OCI-LY1 (cell line): ENCODE measurements at regions not wholly inside any gene's neighbourhood (a gene's known extent, or its start where the extent isn't known, plus 50 kb on each side); places are given as distances from the start of the nearest gene placed in this dataset.
A peak's percentile ranks its signal among the peaks of the same experiment; 100 is the strongest.

Experiments
- H2AFZ ChIP-seq: fragments of 200-600 bp; sonication (generic), shearing (Covaris generic); 2 replicates; pipeline ENCODE4 v1.6.0; 2014; ENCODE audit warnings: antibody characterized with exemption, mild to moderate bottlenecking, low read length
- H3F3A ChIP-seq: fragments of 200-600 bp; sonication (generic), shearing (Covaris generic); 2 replicates; pipeline ENCODE4 v1.6.0; 2014; ENCODE audit warnings: mild to moderate bottlenecking, antibody characterized with exemption, low read length, moderate library complexity; ENCODE audit not compliant: insufficient read depth
- H3K27ac ChIP-seq: fragments of 200-600 bp; sonication (generic); 2 replicates; pipeline ENCODE4 v1.5.1; 2014; ENCODE audit warnings: low read length, mixed run types, mild to moderate bottlenecking, low read depth; ENCODE audit not compliant: poor library complexity, severe bottlenecking
- H3K27me3 ChIP-seq: fragments of 200-600 bp; sonication (generic); 2 replicates; pipeline ENCODE4 v1.6.0; 2014; ENCODE audit warnings: antibody characterized with exemption, mild to moderate bottlenecking, low read length, moderate library complexity; ENCODE audit not compliant: insufficient read depth
- H3K36me3 ChIP-seq: fragments of 200-600 bp; sonication (generic); 2 replicates; pipeline ENCODE4 v1.6.1; 2014; ENCODE audit warnings: mild to moderate bottlenecking, antibody characterized with exemption, low read length, moderate library complexity, mixed read lengths; ENCODE audit not compliant: insufficient read depth
- H3K4me1 ChIP-seq: fragments of 200-600 bp; sonication (generic); 2 replicates; pipeline ENCODE4 v1.5.1; 2014; ENCODE audit warnings: mild to moderate bottlenecking, low read length, moderate library complexity; ENCODE audit not compliant: insufficient read depth, severe bottlenecking
- H3K4me2 ChIP-seq: fragments of 200-600 bp; sonication (generic), shearing (Covaris generic); 2 replicates; pipeline ENCODE4 v1.6.1; 2014; ENCODE audit warnings: low read length
- H3K4me3 ChIP-seq: fragments of 200-600 bp; sonication (generic); 2 replicates; pipeline ENCODE4 v1.5.1; 2014; ENCODE audit warnings: low read length, low read depth, mild to moderate bottlenecking, mixed read lengths; ENCODE audit not compliant: poor library complexity, severe bottlenecking
- H3K79me2 ChIP-seq: fragments of 200-600 bp; shearing (Covaris generic); 2 replicates; pipeline ENCODE4 v1.6.1; 2016; ENCODE audit warnings: mixed run types, low read length, mixed read lengths; ENCODE audit not compliant: insufficient read depth
- H3K9ac ChIP-seq: fragments of 200-600 bp; sonication (generic), shearing (Covaris generic); 2 replicates; pipeline ENCODE4 v1.6.1; 2014; ENCODE audit warnings: mild to moderate bottlenecking, low read length, mixed read lengths
- H3K9me2 ChIP-seq: fragments of 200-600 bp; sonication (generic), shearing (Covaris generic); 2 replicates; pipeline ENCODE4 v1.6.1; 2014; ENCODE audit warnings: low read depth, mild to moderate bottlenecking, low read length, mixed read lengths
- H3K9me3 ChIP-seq: fragments of 200-600 bp; shearing (Covaris generic); 2 replicates; pipeline ENCODE4 v1.6.1; 2014; ENCODE audit warnings: low read length, mixed read lengths
- H4K20me1 ChIP-seq: fragments of 200-600 bp; sonication (generic), shearing (Covaris generic); 2 replicates; pipeline ENCODE4 v1.6.0; 2016; ENCODE audit warnings: mild to moderate bottlenecking, low read length; ENCODE audit not compliant: insufficient read depth
- EZH2 ChIP-seq: fragments of 200-600 bp; sonication (generic), shearing (Covaris generic); IDR thresholded peaks from 2 replicates; pipeline ENCODE4 v1.8.0; 2017; ENCODE audit warnings: borderline replicate concordance, mixed run types, mild to moderate bottlenecking, antibody characterized with exemption, low read length, moderate library complexity, mixed read lengths
- TF ChIP-seq, protein P1 (sequence below): fragments of 200-600 bp; sonication (generic), shearing (Covaris generic); IDR thresholded peaks from 2 replicates; pipeline ENCODE4 v1.5.1; 2017; ENCODE audit warnings: mild to moderate bottlenecking, antibody characterized with exemption, low read length, moderate library complexity, mixed read lengths

- H3K27me3 ChIP-seq, result no peaks in the 10 kb centered on the region
- no peak overlapping the region for H3K4me3 ChIP-seq
- no peaks in the 10 kb centered on the region for H3K9me3 ChIP-seq
- peak overlapping the region; percentile 92 for H2AFZ ChIP-seq
- H3K4me1 ChIP-seq, result peaks cover 19% of the 10 kb centered on the region
- no peaks in the 10 kb centered on the region for H4K20me1 ChIP-seq
- no peaks in the 10 kb centered on the region for H3K9me2 ChIP-seq
- no peak for TF ChIP-seq EZH2
- TF ChIP-seq, protein P1, sequence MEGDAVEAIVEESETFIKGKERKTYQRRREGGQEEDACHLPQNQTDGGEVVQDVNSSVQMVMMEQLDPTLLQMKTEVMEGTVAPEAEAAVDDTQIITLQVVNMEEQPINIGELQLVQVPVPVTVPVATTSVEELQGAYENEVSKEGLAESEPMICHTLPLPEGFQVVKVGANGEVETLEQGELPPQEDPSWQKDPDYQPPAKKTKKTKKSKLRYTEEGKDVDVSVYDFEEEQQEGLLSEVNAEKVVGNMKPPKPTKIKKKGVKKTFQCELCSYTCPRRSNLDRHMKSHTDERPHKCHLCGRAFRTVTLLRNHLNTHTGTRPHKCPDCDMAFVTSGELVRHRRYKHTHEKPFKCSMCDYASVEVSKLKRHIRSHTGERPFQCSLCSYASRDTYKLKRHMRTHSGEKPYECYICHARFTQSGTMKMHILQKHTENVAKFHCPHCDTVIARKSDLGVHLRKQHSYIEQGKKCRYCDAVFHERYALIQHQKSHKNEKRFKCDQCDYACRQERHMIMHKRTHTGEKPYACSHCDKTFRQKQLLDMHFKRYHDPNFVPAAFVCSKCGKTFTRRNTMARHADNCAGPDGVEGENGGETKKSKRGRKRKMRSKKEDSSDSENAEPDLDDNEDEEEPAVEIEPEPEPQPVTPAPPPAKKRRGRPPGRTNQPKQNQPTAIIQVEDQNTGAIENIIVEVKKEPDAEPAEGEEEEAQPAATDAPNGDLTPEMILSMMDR, result no peak
- no peaks in the 10 kb centered on the region for H3K79me2 ChIP-seq
- no peak overlapping the region for H3K4me2 ChIP-seq
- no peak overlapping the region for H3K27ac ChIP-seq
- H3K36me3 ChIP-seq, result no peaks in the 10 kb centered on the region
- H3K9ac ChIP-seq, result no peak overlapping the region
- H3F3A ChIP-seq, result no peaks in the 10 kb centered on the region
Measured at GRCh38 chr4:187632260-187632995, 363.1 kb upstream of the ZFP42 start.

- Histone ChIP-seq H3K27me3 (no peaks in the 10 kb centered on the region), H3F3A (no peaks in the 10 kb centered on the region), H3K79me2 (no peaks in the 10 kb centered on the region), H2AFZ (0 out of 2 replicates have a peak overlapping the region, but pooled peaks have one; percentile 9), H3K4me2 (no peak overlapping the region), H3K4me1 (peaks cover 19% of the 10 kb centered on the region), H3K36me3 (no peaks in the 10 kb centered on the region), H3K9ac (no peak overlapping the region), H3K9me2 (no peaks in the 10 kb centered on the region), H3K4me3 (no peak overlapping the region), H3K9me3 (no peaks in the 10 kb centered on the region), H3K27ac (no peak overlapping the region), H4K20me1 (no peaks in the 10 kb centered on the region)
- no peak for TF ChIP-seq EZH2
- TF ChIP-seq, protein P1, result no peak
Measured at GRCh38 chr4:187633245-187633644, 362.3 kb upstream of the ZFP42 start.

GRCh38 chr4:187656959-187657358 is 338.6 kb upstream of the ZFP42 start:
- Histone ChIP-seq H3K9me2 (no peaks in the 10 kb centered on the region), H3K4me1 (no peaks in the 10 kb centered on the region), H2AFZ (no peak overlapping the region), H3K4me2 (no peak overlapping the region), H3K27ac (no peak overlapping the region), H3K79me2 (no peaks in the 10 kb centered on the region), H3K4me3 (no peak overlapping the region), H4K20me1 (no peaks in the 10 kb centered on the region), H3K9me3 (no peaks in the 10 kb centered on the region), H3K36me3 (no peaks in the 10 kb centered on the region), H3K9ac (no peak overlapping the region), H3K27me3 (no peaks in the 10 kb centered on the region), H3F3A (no peaks in the 10 kb centered on the region)
- TF ChIP-seq, protein P1, result no peak
- TF ChIP-seq EZH2, result no peak
